ENCODE measurements at regions not wholly inside any gene's neighbourhood (a gene's known extent, or its start where the extent isn't known, plus 50 kb on each side); places are given as distances from the start of the nearest gene placed in this dataset.

DNA sequence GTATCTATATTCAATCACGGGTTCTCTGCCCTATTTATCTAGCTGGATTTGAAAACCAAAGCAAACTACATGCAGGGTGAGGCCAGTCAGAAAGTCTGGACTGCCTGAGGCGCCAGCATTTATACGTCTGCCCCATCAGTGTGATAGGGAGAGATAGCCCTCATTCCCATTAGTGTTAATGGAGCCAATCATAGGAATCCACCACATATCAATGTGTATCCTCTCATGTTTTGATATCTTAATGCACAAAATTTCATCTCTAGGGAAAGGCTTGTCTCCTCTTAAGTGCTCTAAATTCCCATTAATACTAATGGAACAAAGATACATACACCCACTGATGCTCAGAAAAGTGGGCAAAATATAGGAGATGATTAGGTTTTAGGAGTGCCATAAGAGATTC, 376.2 kb downstream of the BTBD3 start:
- Histone ChIP-seq H3K9me3 (peaks cover 0 to 24% (median 8%) of the 10 kb centered on the region in 4 donors), H3K4me3 (no peak overlapping the region), H3K4me1 (no peaks in the 10 kb centered on the region), H3K36me3 (no peaks in the 10 kb centered on the region), H3K27ac (replicated peaks in 1 of 4) (no peak overlapping the region), H3K27me3 (no peaks in the 10 kb centered on the region)
- intact Hi-C loops (cut with DNase I), result no loop called here
- no peak for DNase-seq (ENCODE audit: extremely low spot score)
- 84% methylated on average over 3 of the region's 3 CpGs for WGBS
- TF ChIP-seq, protein P1, sequence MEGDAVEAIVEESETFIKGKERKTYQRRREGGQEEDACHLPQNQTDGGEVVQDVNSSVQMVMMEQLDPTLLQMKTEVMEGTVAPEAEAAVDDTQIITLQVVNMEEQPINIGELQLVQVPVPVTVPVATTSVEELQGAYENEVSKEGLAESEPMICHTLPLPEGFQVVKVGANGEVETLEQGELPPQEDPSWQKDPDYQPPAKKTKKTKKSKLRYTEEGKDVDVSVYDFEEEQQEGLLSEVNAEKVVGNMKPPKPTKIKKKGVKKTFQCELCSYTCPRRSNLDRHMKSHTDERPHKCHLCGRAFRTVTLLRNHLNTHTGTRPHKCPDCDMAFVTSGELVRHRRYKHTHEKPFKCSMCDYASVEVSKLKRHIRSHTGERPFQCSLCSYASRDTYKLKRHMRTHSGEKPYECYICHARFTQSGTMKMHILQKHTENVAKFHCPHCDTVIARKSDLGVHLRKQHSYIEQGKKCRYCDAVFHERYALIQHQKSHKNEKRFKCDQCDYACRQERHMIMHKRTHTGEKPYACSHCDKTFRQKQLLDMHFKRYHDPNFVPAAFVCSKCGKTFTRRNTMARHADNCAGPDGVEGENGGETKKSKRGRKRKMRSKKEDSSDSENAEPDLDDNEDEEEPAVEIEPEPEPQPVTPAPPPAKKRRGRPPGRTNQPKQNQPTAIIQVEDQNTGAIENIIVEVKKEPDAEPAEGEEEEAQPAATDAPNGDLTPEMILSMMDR (IDR thresholded peaks at IDR 0.05), result no peak
- TF ChIP-seq POLR2A (IDR thresholded peaks at IDR 0.05; ENCODE audit: low read depth) (no peak), EP300 (IDR thresholded peaks at IDR 0.05) (no peak), POLR2AphosphoS5 (IDR thresholded peaks at IDR 0.05) (no peak)

GRCh38 chr20:12294678-12295077, 377.0 kb downstream of the BTBD3 start:
- 80% methylated on average over 3 of the region's 3 CpGs for WGBS
- intact Hi-C loops (cut with DNase I), result no loop called here
- Histone ChIP-seq H3K36me3 (no peaks in the 10 kb centered on the region), H3K4me3 (no peak overlapping the region), H3K27me3 (no peaks in the 10 kb centered on the region), H3K4me1 (no peaks in the 10 kb centered on the region), H3K27ac (replicated peaks in 1 of 4) (no peak overlapping the region), H3K9me3 (peaks cover 0 to 32% (median 9%) of the 10 kb centered on the region in 4 donors)
- no peak for DNase-seq (ENCODE audit: extremely low spot score)
- TF ChIP-seq EP300 (IDR thresholded peaks at IDR 0.05) (no peak), POLR2AphosphoS5 (IDR thresholded peaks at IDR 0.05) (no peak), POLR2A (IDR thresholded peaks at IDR 0.05; ENCODE audit: low read depth) (no peak)
- TF ChIP-seq, protein P1 (IDR thresholded peaks at IDR 0.05), result no peak

GRCh38 chr20:12305188-12305950, 387.7 kb downstream of the BTBD3 start:
- H3K36me3 ChIP-seq, result no peaks in the 10 kb centered on the region
- no peak overlapping the region for H3K27ac ChIP-seq (replicated peaks in 1 of 4)
- 61% methylated on average over 9 of the region's 9 CpGs for WGBS

DNA sequence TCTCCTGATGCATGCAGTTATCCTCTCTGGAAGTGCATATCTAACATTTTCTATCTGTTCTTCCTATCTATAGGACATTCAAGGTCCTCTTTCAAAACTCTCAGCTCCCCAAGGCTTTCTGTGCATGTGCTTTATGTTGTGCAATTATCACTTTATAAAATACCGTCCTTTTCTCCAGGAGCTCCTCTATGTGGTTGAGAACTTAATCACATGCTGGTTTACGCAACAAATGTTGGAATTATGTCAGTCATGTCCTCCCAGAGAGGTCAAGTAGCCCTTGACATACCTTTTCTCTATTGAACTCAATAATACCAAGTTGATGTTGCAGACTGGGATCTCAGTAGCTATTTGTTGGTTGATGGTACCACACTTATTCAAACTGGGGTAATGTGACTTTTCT, 388.4 kb downstream of the BTBD3 start:
- Histone ChIP-seq H3K4me1 (no peaks in the 10 kb centered on the region), H3K27me3 (no peaks in the 10 kb centered on the region), H3K9me3 (no peaks in the 10 kb centered on the region), H3K27ac (replicated peaks in 1 of 4) (no peak overlapping the region), H3K4me3 (no peak overlapping the region), H3K36me3 (no peaks in the 10 kb centered on the region)
- TF ChIP-seq POLR2A (IDR thresholded peaks at IDR 0.05; ENCODE audit: low read depth) (no peak), POLR2AphosphoS5 (IDR thresholded peaks at IDR 0.05) (no peak), EP300 (IDR thresholded peaks at IDR 0.05) (no peak)
- intact Hi-C loops (cut with DNase I), result no loop called here
- no peak for DNase-seq (ENCODE audit: extremely low spot score)
- WGBS, result 81% methylated on average over 2 of the region's 2 CpGs

More at GRCh38 chr20:12305188-12305950, 387.7 kb downstream of the BTBD3 start:
- no peak for DNase-seq (ENCODE audit: extremely low spot score)
- H3K4me1 ChIP-seq, result no peaks in the 10 kb centered on the region
- no peaks in the 10 kb centered on the region for H3K27me3 ChIP-seq
- H3K9me3 ChIP-seq, result no peaks in the 10 kb centered on the region
- intact Hi-C loops (cut with DNase I), result no loop called here
- no peak overlapping the region for H3K4me3 ChIP-seq
- TF ChIP-seq EP300 (IDR thresholded peaks at IDR 0.05) (no peak), POLR2A (IDR thresholded peaks at IDR 0.05; ENCODE audit: low read depth) (no peak), POLR2AphosphoS5 (IDR thresholded peaks at IDR 0.05) (no peak)
- TF ChIP-seq, protein P1 (IDR thresholded peaks at IDR 0.05), result no peak

DNA sequence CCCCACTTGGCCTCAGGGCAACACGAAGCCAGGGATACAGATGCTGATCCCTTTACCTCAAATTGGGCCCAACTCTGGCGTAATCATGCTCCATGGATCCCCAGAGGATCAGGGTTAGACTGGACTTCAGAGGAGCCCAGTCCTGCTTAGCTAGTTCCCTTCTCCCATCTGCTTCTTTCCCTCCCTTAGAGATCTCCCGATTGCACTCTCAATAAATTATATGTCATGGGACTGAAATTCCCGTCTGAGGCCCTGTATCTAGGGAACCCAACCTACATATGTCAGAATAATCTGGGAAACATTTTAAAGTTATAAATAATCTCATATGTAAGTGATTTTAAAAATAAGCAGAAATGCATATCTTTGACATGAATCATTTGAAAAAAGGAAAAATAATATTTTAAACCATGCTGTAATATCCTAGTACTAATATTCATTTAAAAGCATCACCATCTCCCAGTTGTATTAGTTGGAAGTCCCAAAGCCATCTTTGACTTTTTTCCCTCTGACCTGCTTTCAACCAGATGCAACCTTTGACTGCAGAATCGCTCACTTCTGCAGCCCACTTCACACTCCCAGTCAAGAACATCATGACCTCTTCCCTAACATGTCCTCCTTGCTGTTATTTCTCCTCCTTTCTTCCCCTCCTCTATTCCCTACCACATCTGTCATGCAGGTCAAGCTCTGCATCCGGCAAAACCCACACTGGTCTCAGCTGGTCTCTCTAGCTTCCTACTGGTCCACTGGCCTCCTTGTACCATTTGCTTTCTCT, 393.6 kb downstream of the BTBD3 start:
- Histone ChIP-seq H3K36me3 (no peaks in the 10 kb centered on the region), H3K27me3 (no peaks in the 10 kb centered on the region), H3K4me1 (no peaks in the 10 kb centered on the region), H3K9me3 (no peaks in the 10 kb centered on the region), H3K4me3 (no peak overlapping the region), H3K27ac (replicated peaks in 1 of 4) (no peak overlapping the region)
- intact Hi-C loops (cut with DNase I), result no loop called here
- DNase-seq (ENCODE audit: extremely low spot score), result no peak
- 67% methylated on average over 6 of the region's 6 CpGs for WGBS
- no peak for TF ChIP-seq POLR2AphosphoS5 (IDR thresholded peaks at IDR 0.05)
- TF ChIP-seq, protein P1 (IDR thresholded peaks at IDR 0.05), result no peak
- no peak for TF ChIP-seq POLR2A (IDR thresholded peaks at IDR 0.05; ENCODE audit: low read depth)
- no peak for TF ChIP-seq EP300 (IDR thresholded peaks at IDR 0.05)
